ENCODE measurements at regions not wholly inside any gene's neighbourhood (a gene's known extent, or its start where the extent isn't known, plus 50 kb on each side); places are given as distances from the start of the nearest gene placed in this dataset.
"Not testable (repeated sequence)": the region's sequence is repeated elsewhere in the genome, so short reads cannot be mapped to it uniquely, and the experiment has no call there.

DNA sequence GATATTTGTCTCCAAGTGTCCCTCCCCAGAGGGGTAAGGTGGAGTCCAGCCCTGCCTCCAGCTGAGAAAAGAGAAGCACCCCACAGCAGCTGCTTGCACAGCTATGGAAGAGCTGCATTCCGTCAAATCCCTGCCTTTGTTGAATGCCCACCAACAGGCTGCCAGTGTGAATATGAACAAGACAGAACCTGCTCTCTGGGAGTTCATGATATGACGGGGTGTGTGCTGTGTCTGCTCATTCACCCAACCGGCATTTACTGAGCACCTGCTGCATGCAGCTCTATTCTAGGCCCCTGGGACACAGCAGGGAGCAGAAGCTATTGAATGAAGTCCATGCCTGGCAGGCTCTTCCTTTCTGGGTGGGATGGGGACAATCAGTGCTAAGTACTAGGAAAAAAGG is 238.8 kb downstream of the GADD45G start:
- DNase-seq: no peak

DNA sequence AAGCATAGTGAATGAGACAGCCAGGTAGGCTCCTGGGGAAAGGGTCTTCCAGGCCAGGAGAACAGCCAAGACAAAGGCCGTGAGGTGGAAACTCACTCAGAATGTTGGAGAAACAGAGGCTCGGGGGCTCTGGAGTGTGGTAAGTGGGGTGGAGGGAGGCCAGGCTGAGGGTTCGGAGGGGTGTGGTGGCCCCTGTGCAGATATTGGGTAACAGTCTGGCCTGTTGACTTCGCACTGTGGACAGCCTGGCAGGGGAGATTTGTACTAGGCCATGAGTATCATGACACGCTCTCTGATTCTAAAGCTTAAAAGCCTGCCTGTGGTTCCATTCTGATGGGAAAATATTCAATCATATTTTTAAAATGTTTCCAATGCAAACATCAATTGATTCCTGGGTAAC is 239.3 kb downstream of the GADD45G start:
- DNase-seq: no peak

DNA sequence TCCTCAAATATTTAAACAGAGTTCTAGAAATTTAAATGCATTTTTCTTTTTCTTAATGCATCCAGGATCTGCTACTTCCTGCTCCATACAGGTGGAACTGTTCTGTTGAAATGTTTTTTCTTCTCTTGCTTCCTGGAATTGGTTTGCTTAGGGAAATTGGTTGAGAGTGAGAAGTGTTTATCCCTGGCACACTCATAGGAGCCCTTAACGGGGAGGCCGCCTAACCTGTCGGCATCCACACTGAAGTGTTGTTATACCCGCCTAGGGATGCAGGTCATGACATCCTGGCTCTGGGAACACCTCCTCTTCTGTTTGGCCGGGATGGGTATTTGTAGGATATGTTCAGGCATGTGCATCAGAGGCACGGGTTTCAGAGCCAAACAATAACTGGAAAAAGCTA is 239.7 kb downstream of the GADD45G start:
- no peak for DNase-seq

DNA sequence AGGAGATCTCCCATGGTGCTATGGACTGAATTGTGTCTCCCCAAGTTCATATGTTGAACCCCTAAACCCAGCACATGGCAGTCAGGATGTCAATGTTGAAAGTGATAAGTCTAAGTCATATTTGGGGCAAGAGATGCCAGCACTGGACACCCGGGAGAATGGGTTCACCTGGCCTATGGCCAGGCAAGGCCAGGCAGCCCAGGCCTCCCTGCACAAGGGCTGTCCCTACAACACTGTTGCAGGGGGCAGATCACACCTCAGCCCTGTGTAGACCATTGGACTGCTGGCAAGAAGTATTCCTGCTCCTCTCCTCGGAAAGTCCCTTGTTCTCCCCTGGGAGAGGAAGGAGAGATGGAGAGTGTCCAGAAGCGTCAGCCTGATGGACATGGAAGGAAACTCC is 240.5 kb downstream of the GADD45G start:
- DNase-seq: no peak

DNA sequence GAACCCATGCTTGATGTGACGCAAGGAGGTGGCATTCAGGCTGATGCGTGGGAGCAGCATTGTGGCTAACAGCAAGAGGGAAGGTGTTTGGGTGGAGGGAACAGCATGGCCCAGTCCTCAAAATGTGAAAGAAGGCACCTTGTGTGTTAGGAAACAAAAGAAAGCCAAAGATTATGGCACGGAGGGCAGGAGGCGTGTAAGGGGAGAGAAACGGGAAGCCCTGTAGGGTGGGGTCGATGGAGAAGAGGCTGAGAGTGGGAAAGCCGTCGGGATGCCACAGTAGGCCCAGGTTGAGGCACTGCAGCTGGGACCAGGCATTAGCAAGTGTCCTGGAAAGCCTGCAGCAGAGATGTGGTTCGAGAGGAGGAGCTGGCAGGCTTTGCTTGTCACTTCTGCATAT is 241.1 kb downstream of the GADD45G start:
- no peak for DNase-seq

DNA sequence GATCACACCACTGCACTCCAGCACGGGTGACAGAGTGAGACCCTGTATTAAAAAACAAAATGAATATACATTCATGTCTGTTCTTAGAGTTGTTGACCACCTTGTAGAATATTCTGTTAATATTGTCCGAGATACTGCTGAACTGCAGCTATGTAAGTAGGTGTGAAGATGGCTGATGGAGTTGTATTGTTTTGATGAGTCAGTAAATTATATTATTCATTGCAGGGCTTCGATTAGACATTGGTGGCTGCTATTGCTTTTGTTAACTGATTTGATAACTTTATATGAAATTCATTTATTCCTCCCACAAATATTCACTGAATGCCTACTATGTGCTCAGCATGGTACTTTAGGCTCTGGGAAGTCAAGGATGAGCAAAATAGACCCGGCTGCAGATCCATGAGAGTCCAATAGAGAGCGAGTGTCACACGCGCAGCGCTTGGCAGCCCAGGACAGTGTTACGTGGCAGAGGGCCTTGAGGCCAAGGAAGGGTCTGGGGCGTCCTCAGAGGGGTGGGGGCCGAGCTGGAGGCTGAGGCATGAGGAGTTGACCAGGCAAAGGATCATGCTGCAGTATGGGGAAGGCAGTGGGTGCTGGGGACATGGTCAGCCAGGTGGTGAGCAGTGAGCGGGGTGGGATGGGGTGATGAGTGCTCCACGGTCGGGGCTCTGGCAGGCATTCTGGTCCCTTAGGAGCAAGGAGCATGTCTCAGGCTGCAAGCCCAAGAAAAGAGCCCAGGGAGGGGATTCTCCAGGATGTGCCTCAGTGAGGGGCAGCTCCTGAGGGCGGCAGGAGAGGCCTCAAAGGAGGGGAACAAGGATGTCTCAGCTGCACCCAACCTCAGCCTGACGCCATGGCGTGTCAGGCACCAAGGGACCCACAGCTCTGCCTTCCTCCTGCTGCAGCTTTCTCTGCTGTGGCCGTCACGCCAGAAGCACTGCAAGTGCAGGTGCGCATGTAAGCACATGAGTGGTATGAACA is 243.5 kb downstream of the GADD45G start:
- DNase-seq: no peak

DNA sequence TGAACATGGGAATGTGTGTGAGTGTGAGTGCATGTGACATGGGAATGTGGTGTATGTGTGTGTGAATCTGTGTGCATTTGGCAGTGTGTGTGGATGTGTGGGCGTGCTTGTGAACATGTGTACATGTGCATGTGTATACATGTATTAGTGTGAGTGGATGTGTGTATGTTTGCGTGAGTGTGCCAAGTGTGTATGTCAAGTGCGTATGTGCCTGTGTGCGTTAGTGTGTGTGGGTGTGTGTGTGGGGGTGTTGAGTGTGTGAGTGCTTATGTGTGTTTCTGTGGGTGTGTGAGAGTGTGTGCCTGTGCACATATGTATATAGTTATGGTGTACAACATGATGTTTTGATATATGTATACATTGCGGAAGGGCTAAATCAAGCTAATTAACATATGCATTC is 244.3 kb downstream of the GADD45G start:
- no peak for DNase-seq

DNA sequence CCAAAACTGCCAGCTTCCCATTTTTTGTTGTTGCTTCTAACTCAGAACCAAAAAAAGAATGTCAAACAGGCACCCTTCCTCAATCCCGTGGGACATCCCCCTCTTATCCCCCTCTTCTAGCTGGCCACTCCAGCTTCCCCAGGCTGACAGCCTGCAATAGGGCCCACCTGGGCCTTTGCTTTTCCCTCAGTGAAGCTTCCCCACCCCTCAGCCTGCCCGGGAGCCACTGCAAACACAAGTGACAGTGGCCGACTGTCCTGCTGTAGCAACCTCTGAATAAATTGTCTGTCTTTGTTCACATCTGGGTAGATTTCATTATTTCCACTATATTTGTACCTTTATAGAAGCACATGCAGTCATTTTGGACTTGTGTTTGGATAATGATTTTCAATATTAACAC is 245.3 kb downstream of the GADD45G start:
- no peak for DNase-seq

DNA sequence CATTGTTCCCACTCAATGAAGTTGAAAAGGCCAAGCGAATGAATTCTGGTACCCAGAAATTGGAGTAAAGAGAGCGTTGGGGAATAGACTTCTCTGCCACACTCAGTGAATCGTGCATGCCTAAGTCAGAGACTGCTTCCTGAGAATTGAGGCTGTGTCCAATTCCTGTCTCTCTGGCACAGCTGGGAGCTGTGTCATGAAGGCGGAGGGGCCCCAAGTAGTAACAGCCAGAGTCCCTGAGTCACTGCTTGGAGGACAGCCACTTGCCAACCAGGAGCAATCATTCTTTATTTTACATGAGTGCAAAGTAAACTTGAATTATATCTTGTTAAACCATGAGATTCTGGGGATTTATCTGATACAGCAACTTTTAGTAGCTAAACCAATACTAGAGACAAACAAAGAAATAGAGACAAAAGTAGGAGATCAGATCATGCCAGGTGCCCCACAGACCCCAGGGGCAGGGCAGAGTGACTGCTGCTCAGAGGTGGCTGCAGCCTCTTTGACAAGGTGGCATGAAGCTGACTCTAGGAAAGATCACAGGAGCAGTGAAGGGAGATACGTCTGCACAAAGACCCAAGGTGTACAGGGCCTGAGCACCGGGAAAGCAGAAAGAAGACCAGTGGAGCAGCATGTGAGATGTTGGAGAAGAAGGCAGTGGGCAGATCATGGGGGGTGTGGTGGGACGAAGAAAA is 246.0 kb downstream of the GADD45G start:
- DNase-seq: no peak

DNA sequence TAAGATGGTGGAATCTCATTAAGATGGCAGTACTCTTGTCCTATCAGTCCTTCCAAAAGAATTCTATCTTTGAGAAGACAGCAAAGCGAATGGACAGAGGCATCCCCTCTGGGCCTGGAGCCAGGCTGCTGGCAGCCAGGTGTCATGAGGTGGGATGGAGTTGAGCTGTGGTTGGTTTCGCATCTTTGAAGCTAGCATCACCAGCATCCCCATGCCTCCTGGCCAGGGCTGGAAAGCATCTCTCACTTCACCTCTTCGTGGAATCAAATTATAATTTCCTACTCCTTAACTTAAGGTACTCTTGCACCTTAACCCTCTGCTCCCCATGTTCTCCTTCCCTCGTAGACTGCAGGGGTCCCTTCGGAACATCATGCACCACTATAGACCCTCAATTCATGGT is 248.3 kb downstream of the GADD45G start:
- no peak for DNase-seq

DNA sequence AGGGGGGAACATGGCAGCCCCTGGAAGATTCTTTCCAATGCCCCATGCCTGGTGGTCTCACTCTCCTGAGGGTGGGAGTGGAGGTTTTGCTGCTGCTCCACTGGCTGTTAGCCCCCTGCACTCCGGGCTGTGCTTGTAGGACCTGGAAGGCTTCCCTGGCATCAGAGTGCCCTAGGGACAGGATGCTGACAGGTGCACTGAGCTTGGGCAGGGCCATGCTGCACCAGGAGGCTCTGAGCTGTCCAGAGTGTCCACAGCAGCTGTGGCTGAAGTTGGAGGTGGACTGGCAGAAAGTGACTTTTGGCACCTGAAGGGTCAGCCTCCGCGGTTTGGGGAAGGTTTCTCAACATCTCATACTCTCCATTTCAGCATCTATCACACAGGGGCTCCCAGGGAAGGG is 249.1 kb downstream of the GADD45G start:
- DNase-seq: no peak

DNA sequence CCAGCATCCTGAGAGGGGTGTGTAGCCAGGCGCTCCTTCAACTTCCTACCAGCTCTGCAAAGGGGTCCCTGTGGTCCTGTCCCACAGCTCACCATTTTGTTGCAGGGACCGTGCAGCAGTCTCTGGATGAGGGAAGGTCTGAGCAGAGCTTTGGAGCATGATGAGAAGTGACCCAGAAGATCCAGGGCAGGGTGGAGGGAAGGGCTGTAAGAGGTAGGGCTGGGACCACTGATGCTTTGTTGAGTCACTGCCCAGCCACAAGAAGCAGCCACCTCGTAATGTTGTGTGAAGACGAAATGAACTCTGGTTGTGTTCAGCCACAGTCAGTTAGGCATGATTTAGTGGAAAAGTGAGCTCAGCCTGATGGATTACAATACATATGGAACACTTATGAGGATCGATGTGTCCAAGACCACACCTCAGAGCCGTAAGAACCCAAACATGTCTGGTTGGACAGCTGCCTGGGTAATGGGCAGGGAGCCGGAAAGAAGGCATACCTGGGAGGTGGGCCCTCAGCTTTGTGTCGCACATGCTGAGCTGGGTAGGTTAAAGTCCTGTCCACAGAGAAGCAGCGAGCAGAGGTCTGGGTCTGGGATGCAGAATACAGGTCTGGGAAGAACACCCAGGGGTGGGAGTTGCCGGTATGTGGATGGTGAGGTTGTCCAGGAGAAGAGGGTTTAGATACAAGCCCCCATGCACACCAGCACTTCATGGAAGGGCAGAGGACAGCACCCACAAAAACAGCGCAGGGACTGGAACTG is 250.1 kb downstream of the GADD45G start:
- DNase-seq: no peak

DNA sequence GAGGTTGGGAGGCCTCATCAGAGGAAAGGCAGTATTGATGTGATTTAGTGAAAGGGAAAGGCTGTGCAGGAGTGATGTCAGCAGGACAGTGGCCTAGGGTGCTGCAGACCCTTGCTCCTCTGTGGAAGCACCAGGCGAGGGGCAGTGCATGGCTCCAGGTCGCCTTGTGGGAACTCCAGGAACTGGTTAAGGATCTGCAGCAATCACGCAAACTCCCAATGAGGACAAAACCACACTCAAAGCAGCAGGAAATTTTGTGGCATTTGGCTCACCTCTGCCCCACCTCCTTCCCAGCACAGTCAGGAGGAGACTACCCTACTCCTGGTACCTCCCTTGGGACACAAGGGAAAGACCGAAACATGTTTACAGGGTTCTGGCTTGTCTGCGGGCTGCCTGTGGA is 251.5 kb downstream of the GADD45G start:
- DNase-seq: not testable (repeated sequence)

DNA sequence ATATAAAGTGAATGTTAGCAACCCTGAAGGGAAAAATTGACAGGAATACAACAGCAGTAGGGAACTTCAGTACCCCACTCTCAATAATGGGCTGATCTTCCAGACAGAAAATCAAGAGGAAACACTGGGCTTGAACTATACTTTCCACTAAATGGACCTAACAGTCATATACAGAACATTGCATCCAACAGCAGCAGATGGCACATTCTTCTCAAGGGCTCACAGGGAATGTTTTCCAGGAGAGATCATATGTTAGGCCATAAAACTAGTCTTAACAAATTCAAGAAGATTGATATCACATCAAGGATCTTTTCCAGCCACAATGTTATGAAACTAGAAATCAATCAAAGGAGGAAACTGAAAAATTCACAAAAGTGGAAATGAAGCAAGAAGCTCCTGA is 252.1 kb downstream of the GADD45G start:
- DNase-seq: not testable (repeated sequence)

DNA sequence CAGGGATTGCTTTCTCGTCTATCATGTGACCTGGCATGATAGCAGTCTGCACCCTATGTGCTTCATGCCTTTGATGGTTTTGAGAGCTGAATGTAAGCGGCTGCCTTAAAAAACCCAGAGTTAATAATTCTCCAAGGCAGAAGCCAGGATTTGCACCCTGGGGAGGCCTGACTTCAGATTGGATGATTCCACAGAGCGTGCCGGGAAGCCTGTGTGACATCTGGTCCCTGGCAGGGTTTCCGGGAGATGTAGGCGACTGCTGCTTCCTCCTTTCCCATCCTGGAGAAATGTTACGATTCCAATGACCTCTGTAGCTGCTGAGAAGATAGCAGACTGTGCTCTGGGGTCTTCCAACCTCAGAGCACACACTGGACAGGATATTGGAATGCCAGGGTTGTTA is 255.0 kb downstream of the GADD45G start:
- not testable (repeated sequence) for DNase-seq

DNA sequence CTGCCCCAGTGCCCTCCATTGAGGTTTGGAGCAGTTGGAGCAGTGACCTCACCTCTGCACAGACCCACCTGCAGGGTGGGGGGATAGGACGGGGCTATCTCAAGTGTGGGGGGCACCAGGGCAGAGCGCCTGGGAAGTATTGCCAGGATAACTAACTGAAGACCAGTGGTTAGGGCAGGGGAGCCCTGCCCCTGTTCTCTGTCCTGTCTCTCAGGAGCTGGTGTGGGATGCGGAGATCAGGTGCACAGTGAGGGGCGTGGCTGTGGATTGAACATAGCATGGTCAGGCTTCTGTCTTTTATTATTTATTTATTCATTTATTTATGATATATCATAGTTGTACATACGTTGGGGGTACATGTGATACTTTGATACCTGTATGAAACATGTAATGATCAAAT is 256.6 kb downstream of the GADD45G start:
- not testable (repeated sequence) for DNase-seq

DNA sequence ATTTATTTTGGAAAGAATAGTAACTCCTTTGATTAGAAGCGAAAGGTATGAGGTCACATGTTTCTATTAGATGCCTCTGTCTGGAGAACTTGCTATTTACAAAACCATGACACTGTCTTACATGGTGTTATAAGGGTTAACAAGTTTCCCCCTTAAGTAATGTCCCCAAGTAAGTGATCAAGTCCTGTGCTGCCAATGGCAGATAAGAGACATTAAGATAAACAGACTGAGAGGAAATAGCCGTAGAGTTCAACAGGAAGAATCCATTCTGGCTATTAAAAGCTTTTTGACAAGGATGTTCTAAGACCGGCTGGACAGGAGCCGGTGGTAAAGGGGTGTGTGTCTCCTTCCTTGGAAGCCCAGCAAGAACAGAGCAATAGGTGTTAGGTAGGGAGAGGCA is 257.5 kb downstream of the GADD45G start:
- DNase-seq: no peak

DNA sequence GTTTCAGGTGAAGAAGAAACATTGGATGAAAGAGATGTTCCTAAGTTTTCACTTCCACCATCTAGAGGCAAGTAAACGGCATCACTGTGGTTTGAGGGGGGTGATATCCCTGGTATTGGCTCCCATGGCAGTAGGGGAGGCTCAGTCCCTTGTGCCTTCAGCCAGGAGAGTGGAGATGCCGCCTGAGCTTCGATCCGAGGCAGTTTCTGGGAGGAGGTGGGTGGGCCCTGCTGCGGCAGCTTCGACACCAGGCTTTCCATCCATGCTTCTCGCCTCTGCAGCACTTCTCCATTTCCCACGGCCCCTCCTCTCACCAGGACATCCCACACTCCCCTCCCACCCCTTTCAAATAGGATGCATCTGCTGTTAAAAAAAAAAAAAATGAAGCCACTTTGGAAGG is 258.3 kb downstream of the GADD45G start:
- no peak for DNase-seq

DNA sequence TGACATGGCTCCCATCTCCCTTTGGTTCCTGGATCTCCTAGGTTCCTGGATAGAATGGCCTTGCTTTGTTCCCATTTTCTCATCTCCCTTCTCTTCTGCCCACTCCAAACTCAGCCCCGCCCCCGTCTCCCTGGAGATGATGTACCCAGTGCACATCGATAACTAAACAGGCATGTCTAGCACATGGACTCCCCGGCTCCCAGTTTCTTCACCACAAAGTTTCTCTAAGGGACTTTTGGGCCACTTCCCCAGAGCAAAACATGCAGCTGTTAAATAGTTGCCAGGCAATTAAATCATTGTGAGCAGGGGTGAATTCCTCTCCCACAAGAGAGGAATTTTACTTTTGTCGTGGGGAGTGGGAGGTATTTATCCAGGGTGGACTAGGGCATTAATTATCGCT is 259.0 kb downstream of the GADD45G start:
- DNase-seq: no peak

DNA sequence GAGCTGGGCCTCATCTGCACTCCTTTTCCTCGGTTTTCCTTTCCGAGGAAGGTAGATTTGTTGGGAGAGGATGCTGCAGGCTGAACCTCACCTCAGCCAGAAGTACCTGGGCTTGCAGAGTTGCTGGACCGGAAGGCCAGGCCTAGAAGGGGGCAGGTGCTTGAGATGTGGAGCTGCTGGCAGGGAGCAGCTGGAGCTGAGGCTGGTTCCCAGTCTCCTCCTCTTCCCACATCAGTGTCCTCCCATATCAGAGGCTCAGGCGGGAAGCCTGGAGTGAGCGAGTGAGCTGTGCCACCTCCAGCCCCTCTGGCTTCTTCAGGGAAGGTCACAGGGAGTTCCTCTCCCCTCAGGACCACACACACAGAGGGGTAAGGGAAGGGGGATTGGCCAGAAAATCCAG is 259.4 kb downstream of the GADD45G start:
- no peak for DNase-seq

DNA sequence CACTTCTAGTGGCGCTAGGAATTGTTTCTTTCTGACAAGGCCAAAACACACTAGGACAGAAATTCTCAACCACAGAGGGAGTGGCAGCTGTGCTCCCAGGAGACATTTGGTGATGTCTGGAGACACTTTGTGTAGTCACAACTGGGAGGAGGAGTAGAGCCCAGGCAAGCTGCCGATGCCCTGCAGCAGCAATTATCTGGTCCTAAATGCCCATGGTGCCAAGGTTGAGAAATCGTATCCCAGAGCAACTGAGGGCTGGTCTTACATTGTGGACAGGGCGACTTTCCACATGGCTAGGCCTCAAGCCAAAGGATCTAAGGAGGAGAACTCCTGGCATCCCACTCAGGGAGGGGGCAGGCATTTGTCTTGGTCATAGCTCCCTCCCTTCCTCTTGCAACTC is 259.9 kb downstream of the GADD45G start:
- no peak for DNase-seq

DNA sequence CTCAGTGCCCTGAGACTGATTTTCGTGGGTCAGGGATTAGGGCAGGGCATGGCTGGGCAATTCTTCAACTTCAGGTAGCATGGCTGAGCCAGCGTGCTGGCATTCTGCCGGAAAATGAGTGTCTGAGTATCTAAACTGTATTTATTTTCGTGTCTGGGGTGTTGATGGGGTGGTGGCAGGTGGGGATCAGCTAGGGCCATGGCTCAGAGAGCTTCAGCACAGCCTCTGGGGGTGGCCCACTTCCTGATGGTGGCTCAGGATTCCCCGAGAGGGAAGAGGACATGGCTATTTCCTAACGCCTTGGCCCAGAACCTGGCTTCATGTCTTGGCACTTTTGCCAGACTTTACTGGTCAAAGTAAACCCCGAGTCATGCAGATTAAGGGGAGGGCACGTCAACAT is 260.5 kb downstream of the GADD45G start:
- DNase-seq: no peak

DNA sequence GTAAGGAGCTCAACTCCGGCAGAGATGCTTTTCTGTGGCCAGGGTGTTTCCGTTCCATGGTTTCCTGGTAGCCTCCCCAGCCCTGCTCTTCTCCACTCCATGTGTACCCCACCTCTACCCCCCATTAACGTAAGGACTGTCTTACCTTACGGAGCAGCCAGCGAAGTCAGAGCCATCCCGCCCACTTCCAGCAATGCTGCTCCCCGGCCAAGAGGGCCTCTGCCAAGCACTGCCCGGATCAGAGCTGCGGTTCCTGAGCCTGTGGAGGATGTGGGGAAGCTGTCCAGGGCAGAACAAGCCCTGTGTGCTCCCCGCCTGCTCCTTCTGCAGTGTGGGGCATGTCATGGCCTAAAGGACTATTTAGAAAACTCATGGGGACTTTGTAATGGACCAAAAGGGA is 261.2 kb downstream of the GADD45G start:
- no peak for DNase-seq

DNA sequence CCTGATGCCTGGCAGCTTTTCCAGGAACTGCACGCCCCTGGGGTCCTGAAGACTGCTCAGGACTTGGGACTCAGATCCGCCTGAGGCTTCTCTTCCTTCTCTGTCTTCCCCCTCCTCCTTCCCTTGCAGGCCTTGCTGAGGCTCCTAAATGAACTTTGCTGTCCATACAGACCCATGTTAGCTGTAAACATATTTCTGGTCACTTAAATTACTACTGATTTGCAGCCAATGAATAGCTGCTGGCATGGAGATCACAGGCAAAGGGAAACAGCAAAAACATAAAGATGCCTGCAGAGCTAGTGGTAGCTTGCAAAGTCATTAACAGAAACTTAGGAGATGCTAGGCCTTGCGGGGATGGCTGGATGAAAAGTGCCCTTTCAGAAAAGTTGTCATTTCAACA is 261.9 kb downstream of the GADD45G start:
- DNase-seq: no peak
